GM19328 (cell line): ENCODE measurements at regions not wholly inside any gene's neighbourhood (a gene's known extent, or its start where the extent isn't known, plus 50 kb on each side); places are given as distances from the start of the nearest gene placed in this dataset.

ENCODE experiments used
- ATAC-seq: cut with Tn5 transposase; IDR thresholded peaks from one replicate; pipeline ENCODE4 v1.9.1; 2021; ENCODE audit warnings: mild to moderate bottlenecking, moderate library complexity; ENCODE audit not compliant: unreplicated experiment

DNA sequence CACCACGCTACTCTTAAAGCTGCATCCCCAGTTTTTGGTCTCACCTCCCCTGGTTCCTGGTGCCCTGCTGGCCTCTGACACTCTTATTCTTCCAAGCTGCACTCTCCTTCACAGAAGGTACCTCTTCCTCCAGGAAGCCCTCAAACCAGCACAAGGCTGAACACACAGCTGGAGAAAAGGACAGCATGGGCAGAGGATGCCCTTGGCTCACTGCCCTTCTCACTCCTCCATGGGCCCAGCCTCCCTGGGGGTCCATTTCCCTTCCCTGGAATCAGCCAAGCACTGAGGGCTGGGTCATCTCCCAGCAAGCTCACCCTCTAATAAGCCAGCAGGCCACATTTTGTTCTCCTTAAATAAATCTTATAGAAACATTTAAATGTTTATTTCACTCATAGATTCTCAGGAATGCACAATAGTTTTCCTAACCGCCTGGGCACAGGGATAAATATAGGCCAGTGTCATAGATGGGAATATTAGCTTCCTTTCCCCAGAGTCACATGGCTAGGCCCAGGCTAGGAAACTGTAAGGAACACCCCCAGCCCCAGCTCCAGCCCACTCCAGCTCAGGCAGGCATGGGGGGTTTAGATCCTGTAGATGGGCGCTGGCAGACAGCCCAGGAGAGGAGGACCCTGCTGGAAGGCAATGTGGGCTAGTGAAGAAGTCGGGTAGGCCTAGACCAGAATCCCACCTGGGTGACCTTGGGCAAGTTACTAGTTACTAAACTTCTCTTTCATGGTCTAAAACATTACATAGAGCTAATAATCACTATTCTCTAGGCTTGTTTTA is 51.5 kb downstream of the IRAG1 start:
- ATAC-seq, result no peak

DNA sequence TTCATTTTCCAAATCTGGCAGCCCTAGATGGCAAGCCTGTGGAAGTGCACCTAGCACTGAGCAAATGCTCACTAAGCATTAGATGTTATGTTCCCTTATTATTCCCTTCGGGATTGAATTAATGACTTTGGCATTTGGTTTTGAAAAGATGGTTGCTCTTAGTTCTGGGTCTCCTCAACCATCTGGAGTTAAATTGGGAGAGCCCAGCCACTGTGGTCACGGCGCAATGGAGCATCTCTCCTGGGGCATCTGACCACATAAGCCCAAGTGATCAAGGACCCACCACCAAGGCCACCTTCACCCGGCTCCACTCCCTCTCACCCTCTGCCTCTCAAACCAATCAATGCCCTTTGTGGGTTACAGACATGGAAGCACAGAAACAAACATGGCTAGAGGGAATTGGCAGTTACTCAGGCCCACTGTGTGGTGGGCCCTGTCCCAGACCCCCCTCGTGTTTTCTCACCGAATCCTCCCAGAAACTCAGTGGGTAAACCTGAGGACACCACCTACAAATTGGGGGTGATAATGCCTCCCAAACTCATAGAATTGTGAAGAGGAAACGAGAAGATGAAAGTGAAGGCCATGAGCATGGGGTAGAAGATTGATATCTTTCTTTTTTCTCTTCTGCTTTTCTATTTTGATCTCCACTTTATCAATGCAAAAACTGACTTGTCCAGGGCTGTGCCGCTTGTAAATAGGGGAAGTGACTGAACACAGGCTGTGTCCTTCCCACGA is 52.2 kb downstream of the IRAG1 start:
- ATAC-seq, result peak; percentile 87

DNA sequence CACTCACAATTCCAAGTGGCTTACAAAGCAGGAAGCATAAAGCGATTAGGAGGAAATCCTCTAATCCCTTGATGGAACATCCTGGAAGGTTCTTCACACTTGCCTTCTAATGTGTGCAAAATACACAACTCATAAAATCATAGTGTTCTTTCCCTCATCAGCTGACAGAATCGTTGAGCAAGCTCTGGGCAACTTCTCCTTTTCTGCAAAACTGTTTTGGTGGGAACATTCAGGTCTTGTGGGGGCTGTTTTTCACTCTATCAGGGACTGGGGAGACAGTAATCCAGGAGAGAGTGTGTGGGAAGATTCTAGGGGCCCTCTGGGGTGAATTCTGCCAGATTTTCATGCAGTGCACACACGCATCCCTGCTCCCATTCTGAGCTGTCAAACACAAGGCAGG is 53.2 kb downstream of the IRAG1 start:
- no peak for ATAC-seq

DNA sequence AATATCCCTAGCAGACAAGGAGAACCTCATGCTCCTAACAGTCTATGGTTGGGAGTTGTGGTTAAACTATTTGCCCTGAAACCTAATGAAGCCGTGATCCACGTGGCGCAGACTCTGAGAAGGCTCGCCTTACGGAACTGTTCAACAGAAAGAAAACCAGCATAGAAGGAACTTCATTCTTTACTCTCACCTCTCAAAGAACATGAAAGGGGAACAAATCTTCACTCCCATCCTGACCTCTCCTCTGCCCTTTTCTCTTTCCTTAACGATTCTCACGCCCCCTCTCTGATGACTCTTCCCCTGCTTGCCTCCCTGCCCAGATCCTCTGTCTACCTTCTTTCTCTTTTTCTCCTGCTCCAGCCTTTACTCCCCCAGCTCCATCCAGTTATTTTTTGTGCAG is 54.2 kb downstream of the IRAG1 start:
- no peak for ATAC-seq

DNA sequence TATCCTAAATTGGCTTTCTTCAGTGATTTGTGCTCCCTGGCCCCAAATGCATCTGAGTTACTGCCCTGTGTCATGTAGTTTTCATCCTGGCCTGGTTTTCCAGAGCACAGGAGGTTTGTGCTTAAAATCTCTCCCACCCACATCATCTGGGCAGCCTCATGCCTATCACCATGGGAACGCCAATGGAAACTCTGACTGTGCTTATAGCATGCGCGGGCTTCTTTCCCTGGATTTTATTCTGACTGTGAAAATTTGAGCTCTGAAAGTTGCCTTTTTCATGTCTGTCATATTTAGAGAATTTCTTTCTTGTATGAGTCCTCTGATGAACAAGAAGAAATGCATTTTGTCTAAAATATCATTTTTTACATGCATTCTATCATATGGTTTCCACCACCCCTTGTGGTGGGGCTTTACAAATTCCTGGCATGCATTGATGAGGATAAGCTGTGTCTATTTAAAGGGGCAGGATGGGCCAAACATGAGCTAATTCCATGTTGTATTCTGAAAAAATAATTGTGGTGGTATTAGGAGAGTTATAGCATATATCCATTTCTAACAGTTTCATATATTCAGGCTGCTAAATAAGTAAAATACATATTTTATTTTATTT is 55.1 kb downstream of the IRAG1 start:
- no peak for ATAC-seq

DNA sequence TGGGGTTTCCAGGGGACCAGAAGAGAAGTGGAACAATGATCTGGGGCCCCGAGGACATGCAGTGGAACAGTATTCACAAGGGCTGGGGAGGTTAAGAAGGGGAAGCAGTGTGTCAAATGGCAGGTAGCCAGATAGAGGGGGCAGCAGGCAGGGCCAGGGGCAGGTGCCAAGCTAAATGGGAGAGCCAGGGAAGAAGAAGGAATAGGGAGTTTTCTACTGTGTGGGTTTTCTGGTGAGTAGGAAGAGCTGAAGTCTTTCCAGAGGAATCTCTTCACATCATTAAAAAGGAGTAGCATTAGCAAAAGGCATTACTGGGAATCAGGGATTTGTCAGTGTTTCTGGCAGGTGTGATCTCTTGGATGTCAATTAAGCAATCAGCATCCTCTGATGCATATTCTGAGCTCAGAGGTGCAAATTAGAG is 55.8 kb downstream of the IRAG1 start:
- no peak for ATAC-seq

GRCh38 chr11:10634407-10634806 is 59.1 kb downstream of the IRAG1 start:
- no peak for ATAC-seq

DNA sequence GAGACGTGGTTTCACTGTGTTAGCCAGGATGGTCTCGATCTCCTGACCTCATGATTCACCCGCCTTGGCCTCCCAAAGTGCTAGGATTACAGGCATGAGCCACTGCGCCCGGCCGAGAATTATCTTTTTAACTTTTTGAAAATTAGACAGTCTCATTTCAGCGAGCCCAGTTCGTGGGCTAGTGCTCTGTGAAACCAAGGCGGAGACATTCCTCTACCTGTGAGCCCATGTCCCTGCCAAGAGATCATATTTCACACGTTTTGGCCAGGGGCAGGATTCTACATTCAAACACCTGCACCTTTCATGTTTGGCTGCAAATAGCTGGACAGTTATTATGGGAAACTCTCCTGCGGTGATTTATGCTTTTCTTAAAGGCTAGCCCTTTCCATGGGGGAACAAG is 60.3 kb downstream of the IRAG1 start:
- ATAC-seq, result no peak

DNA sequence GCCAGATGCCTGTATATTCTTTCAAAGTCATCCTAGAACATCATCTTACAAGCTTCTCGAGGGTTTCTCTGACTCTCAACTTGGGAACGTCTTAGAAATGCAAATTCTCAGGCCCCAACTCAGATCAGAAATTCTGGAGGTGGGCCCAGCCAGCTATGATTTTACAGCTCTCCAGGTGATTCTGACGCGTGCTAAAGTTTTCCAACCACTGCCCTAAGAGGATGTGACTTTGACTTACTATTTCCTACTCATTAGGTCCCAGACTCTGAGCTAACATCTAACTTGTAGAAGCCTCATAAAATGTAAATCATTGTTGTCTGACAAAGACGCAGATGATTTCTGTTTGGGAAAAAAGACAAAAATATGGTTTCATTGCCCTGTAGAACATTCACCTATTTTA is 61.1 kb downstream of the IRAG1 start:
- no peak for ATAC-seq

DNA sequence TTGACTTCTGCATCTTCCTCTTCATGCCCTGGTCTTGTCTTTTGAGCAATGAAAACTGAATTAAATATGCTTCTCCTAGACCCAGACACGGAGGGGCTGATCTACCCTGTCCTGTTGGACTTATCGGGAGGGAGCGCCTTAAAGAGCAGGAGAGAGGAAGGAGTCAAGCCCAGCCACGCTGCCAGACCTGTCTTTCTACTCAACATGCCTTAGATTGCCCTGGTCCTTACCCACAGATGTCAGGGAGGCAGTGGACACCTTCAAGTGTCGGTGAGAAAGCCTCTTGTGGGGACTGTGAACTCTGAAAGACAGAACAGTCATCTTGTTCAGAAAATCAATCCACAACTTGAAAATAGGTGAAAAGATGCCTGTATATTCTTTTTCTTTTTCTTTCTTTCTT is 61.8 kb downstream of the IRAG1 start:
- ATAC-seq, result no peak

DNA sequence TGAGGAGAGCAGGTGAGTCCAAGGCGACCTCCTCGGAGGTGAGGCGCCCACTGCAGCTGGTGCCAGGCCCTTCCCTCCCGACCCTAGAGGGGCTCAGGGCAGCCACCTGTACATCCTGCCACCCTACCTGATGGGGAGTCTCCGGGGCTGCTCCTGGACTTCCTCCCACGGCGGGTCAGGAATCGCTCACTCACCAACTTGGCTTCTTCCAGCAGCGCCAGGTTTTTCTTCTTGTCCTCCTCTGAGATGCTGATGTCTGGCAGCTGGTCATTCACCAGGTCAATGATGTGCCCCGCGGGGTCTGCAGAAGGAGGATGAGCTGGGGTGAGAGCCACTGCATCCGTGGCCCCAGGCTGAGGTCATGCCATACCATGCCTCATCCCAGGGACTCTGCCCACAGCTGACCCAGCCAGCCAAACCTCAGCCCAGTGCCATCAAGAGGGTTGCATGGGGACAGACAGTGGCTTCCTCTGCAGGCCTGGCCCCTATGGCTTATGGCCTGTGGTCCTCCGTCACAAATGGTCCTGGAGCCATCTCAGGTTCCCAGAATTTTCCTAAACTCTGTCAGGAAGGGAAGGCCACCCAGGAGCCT is 61.0 kb upstream of the LYVE1 start:
- no peak for ATAC-seq

GRCh38 chr11:10628508-10629236 is 60.2 kb upstream of the LYVE1 start:
- no peak for ATAC-seq

GRCh38 chr11:10627816-10628215 is 59.4 kb upstream of the LYVE1 start:
- ATAC-seq, result no peak

DNA sequence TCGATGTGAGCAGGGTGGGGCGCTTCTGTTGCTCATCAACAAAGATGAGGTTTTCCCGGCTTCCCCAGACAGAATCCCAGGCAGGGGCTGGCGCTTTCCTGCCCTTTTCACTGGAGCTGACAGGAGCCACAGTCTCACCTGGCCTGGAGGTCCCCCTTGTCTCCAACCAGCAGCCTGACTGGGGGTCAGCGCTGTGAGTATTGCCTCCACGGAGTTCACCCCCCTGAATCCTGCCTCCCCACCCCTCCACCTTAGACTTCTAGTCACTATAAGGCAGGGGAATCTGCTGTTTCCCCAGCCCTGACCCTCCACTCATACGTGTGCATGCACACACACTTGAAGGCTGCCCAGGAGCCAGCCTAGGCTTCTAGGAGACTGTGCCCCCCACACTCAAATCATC is 58.8 kb upstream of the LYVE1 start:
- ATAC-seq, result no peak

- no peak for ATAC-seq
Measured at GRCh38 chr11:10625982-10626311, 57.5 kb upstream of the LYVE1 start.

DNA sequence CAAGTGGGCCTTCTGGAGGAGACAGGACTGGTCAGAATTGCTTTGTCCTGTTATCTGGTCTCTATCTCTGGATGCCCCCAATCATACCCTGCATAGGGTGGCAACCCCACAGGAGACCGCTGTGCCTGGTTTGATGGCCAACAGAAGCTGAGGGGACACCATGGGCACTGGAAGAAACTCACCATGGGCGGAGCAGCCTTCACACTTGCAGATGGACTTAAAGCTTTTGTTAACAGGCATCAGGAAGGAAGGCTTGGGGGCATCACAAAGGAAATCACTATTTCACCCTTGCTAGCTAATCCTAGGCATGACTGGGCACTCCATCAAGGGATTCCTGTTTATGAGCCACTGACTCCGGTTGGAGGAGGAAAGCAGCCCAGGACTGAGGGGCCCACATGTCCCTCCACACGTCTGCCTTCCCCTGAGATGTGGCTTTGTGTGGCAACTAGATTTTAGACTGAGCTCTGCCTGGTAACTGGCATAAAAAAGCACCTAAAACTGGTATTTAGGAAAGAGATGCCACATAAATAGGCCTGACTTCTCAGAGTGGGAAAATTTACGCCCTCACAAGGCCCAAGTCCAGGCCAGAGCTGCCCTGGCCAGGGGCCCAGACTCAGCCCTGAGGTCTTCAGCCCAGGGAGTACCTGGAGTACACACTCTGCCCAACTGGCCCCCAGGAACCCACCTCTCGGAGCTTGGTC is 57.0 kb upstream of the LYVE1 start:
- no peak for ATAC-seq

DNA sequence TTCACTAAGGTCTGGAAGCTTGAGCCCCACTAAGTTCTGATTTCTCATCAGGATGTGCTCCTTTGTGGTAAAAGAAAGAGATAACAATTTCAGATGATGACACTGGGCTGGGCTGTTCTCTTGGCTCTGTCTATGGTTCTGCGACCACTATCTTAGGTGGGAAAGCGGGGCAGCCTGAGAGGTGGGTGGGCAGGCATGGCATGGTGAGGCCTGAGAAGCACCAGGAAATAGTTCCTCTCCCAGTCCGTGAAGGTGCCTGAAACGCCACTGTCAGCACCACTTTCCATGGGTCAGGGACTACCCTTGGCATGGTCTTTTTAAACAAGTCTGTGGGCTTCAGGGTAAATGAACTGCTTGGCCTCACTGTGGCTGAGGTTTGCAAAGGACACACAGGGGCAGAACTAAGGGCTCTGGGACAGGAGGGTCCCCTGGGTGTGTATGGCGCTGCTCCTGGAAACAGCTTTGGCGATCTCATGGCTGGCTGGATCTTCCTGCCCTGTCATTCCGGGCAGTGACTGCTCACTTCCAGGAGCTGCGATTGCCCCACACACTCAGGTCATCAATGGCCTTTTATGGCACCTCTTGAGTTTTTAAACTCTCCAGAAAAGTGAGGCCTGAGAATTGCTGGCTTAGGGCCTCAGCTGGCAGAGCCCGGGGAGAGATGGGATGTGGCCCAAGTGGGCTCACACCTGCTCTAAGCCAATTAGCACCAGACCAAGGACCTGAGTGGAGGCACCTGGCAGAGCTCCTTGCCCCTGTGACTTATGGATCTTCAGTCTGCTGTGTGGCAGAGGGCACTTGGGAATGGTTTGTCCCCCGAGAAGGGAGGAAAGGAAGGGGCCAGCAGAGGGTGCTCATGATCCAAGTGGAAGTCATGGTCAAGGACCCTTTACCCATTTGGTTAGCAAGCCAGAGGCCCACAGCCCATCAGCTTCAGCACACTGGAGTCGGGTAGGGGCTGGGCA is 55.6 kb upstream of the LYVE1 start:
- no peak for ATAC-seq

DNA sequence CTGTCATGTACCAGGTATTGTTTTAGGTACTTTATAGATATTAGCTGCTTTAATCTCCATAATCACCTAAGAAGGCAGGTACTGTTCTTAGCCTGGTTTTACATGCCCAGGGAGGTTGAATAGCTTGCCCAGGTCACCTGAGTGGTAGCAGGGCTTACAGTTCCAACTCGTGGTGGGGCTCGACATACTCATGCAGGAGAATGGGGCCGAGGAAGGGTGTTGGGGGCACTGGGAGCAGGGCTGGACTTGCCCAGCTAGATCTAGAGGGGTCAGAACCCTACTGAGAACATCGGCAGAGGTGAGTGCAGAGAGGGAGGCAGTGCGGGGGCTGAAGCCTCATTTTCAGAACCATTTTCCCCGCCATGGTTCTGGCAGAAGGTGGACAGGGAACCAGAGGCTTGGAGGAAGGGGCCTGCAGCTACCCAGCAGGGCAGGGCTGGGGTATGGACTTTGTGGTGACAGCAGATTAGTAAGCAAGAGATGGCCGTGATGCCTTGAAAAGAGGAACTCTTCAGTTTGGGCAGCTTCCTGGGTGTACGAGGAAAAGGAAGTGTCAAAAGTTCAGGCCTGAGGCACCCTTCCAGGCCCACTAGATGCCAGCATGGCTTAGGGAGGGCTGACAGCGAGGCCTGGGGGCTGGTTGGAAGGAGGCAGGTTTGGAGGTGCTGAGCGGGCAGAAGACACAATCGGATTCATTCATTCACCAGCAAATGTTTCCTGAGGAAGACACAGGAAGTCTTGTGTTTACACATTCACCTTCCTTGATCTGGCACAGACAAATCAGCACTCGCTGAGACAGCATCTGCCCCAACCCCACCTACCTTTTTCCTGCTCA is 54.7 kb upstream of the LYVE1 start:
- ATAC-seq, result no peak

DNA sequence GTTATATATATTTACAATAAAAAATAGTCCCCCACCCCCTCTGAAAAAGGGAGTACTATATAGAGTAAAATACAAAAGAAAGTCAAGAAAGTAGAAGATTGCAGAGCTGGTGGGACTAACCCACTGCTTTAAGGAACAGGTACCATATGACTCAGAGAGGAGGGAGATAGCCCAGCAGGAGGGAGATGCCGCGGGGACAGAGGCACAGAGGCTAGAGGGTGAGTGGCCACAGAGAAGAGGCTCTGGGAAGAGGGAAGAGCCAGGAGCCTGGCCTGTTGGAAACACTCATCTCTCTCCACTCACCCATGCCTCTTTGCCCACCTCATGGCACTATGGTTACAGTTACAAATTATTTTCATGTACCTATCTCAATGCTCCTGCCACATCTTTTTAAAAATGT is 53.6 kb upstream of the LYVE1 start:
- no peak for ATAC-seq
